ENCODE measurements at regions not wholly inside any gene's neighbourhood (a gene's known extent, or its start where the extent isn't known, plus 50 kb on each side); places are given as distances from the start of the nearest gene placed in this dataset.
"Not testable (repeated sequence)": the region's sequence is repeated elsewhere in the genome, so short reads cannot be mapped to it uniquely, and the experiment has no call there.

- no peak for DNase-seq
Observed at GRCh38 chr3:145219355-145220235, 941.4 kb downstream of the PLOD2 start.

DNA sequence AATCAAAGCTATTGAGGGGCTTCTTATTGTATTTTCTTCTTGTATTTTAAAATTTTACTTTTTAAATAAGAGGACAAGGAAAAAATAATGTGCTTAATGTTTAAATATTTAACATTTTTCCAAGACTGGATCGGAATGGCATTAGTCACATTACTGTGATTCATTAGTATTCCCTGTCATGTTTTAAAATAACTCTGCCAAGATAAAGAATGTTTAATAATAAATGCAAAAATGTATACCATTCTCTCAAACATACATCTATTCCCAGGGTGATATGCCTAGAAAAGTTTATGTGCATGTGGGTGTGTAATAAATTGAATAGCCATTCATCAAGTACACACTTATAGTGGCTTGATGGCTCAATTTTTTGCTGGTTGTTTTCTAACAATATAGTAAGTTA, 936.1 kb downstream of the PLOD2 start:
- DNase-seq = no peak

GRCh38 chr3:145243875-145244274, 917.1 kb downstream of the PLOD2 start:
- no peak for DNase-seq

DNA sequence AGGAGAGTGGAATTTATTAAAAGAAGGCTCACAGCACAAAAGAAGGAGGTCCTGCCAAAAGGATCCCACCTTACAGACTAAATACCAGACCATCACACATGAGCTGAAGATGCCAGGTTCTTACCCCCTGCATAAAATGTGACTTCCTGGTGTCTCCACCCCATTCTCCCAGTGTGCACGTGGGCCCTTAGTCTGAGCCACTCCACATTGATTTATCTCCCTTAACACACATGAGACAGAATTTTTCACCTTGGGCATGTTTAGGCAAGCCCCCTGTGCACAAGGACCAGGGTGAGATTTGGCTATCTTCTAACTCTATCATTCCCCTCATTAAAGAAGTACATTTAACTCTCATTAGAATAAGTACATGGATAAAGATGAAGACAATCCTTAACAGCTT, 916.7 kb downstream of the PLOD2 start:
- no peak for DNase-seq

DNA sequence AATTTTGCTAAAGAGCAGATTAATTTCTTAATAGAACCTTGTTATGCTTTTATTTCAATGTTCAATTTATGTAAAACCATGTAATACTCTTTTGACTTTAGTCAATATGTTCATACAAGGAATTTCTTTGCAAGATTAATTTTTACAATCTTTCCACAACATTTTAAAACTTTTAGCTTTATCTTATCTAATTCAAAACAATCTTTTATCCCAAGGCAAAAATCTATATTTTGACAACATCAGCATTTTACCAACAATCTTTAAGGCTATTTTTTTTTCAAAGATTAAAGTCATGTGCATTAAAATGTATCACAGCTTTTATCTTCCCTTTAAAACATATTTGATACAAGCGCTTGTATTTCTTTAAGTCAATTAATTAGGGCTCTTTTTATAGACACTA, 914.7 kb downstream of the PLOD2 start:
- DNase-seq = no peak

- DNase-seq = no peak
Observed at GRCh38 chr3:145248928-145249327, 912.1 kb downstream of the PLOD2 start.

DNA sequence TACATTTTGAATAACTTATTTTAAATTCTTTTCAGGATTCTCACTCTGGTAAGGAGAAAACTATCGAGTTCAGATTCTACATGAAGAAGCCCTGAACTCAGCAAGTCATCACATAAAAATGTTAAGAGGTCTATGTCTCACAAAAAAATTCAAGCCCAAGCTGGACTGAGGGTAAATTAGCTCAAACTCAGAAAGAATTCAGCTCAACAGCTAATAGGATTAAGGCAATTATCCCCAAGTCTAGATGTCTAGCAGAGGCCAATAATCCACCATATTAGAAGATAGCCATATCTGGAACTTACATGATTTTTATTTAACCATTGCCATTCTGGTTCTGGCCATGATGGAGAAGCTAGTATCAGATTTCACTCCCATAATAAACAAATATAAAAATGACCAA, 909.7 kb downstream of the PLOD2 start:
- no peak for DNase-seq

GRCh38 chr3:145257967-145258366, 903.0 kb downstream of the PLOD2 start:
- not testable (repeated sequence) for DNase-seq

DNA sequence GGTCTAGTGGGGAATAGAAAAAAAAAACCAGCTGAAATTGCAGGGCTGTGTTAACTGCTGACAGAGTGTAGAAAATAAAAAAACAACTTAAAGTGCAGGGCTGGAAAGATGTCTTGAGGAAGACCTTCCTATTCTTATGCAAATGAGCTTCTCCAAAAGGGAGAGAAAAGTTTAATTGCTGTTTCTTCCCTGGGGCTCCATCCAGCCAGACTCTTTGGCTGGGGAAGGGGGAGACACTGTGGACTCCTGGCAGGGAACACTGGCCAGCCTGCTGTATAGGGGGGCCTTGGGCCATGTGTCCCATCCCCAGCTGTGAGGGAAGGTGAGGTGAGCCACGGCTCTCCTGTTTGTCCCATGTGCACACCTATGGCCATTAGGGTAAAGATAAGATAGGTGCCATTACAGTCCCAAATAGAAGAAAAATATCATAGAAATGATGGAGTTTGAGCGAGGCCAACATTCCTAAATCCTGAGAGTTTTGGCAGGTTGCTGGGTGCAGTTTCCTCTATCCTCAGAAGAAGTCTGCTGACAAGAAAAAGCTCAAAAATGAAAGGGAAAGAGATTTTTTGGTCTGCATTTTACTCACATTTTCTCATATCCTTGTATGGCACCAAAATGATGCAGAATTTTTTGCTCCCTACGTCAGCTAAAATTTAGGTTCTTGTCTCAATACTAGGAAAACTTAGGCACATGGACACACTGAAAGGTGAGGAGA, 901.7 kb downstream of the PLOD2 start:
- no peak for DNase-seq

DNA sequence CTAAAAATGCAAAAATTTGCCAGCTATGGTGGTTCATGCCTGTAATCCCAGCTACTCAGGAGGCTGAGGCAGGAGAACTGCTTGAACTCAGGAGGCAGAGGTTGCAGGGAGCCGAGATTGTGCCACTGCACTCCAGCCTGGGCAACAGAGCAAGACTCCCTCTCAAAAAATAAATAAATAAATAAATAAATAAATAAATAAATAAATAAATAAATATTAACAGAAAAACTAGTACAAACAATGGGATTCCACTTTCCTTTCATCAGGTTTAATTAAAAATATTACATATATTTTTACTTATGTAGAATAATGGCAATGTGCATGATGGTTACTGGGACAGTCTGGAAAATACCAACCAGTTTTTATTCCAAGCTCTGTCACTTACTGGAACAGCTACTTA, 897.5 kb downstream of the PLOD2 start:
- not testable (repeated sequence) for DNase-seq

GRCh38 chr3:145266368-145266767, 894.6 kb downstream of the PLOD2 start:
- DNase-seq = no peak

DNA sequence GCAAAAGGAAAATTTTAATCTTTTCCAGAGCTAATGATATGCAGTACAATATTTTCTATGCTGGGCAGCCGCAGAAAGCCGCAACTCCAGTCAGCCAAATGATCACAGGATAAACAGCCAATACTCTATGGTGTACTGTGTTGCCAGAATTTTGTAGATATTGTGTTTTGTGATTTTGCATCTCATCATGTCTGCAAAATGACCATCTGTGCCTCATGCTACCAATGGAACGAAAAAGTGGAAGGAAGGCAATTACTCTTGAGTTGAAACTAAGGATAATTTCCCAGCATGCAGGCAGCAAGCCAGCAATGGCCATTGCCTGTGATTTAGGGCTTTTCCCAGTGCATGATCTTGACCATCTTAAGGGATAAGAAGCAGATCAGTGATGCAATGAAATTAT, 891.9 kb downstream of the PLOD2 start:
- DNase-seq = no peak

GRCh38 chr3:145272684-145273083, 888.3 kb downstream of the PLOD2 start:
- no peak for DNase-seq

- DNase-seq = no peak
Observed at GRCh38 chr3:145282505-145282904, 878.5 kb downstream of the PLOD2 start.

DNA sequence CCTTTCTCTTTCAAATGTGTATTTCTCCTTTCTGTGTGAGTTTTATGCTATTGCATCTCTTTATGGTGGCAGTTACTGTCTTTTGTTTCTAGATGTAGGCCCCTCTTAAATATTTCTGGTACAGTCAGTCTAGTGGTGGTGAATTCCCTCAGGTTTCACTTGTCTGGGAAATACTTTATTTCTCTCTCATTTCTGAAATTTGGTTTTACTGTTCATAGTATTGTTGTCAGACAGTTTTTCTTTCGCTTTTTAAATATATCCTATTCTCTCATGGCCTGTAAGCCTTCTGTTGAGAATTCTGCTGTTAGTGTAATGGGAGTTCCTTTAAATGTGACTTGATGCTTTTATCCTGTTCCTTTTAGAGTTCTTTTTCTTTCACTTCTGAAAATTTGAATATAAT, 874.0 kb downstream of the PLOD2 start:
- DNase-seq = no peak

DNA sequence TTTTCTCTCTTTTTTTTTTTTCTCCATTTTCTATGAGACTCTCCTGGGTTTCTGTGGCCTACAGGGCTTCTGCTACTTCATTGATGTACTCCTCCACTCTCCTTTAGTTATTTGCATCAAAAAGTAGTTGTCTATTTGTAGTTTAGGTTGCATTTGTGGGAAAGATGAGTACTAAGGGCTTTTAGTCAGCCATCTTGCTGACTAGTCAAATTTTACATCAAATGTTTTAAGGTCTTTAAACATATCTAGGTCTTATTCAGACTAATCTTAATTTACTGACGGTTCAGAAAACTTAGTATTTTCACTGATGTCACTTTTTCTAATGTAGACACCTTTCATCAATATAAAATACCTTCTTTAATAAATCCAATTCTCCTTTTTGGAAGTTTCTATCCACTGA, 871.0 kb downstream of the PLOD2 start:
- DNase-seq = no peak

- no peak for DNase-seq
Observed at GRCh38 chr3:145294572-145294971, 866.4 kb downstream of the PLOD2 start.

DNA sequence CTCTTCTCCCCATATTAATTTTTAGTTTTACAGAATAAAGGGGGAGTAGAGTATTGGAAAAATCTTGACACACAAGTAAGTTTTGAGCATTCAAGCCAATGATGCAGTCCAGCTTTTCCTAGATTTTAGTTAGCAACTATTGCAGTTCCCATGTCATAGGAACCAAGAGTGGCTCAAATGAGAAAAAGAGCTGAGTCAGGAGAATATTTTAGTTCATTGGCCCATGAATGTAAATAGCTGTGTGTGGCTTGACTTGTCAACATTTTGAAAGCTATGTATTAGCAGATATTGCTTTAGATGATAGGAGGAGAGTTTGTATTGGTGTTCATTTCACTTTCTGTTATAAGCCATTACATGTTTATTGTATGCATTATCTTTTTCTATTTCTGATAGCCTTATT, 853.7 kb downstream of the PLOD2 start:
- DNase-seq = no peak

DNA sequence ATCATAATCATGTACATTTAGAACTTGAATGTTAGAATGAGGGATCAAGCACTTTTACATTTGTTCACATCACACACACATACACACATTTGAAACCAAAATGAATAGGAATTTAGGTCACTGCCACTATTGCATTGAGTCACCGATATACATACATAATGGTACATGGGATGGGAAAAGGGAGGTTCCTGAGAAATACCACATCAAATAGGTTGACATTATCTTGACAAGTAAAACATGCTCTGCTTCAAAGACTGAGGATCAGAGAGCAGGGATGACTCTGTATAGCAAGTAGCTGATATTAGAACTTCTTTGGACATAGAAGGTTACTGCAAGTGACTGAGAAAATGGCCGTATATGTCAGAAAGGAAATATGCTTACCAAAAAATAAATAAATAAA, 847.2 kb downstream of the PLOD2 start:
- DNase-seq = no peak

DNA sequence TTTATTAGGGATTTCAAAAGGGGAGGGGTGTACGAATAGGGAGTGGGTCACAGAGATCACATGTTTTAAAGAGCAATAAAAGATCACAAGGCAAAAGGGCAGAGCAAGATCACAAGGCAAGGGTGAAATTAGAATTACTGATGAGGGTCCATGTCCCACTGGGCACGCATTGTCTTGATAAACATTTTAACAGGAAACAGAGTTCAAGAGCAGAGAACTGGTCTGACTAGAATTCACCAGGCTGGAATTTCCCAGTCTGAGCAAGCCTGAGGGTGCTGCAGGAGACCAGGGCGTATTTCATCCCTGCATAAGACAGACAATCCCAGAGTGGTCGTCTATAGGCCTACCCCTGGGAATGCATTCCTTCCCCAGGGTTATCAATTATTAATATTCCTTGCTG, 844.7 kb downstream of the PLOD2 start:
- not testable (repeated sequence) for DNase-seq

- no peak for DNase-seq
Observed at GRCh38 chr3:145326666-145327065, 834.3 kb downstream of the PLOD2 start.

DNA sequence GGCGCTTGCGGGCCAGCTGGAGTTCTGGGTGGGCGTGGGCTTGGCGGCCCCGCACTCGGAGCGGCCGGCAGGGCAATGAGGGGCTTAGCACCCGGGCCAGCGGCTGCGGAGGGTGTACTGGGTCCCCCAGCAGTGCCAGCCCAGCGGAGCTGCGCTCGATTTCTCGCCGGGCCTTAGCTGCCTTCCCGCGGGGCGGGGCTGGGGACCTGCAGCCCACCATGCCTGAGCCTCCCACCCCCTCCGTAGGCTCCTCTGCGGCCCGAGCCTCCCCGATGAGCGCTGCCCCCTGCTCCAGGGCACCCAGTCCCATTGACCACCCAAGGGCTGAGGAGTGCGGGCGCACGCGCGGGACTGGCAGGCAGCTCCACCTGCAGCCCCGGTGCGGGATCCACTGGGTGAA, 827.6 kb downstream of the PLOD2 start:
- DNase-seq = not testable (repeated sequence)

DNA sequence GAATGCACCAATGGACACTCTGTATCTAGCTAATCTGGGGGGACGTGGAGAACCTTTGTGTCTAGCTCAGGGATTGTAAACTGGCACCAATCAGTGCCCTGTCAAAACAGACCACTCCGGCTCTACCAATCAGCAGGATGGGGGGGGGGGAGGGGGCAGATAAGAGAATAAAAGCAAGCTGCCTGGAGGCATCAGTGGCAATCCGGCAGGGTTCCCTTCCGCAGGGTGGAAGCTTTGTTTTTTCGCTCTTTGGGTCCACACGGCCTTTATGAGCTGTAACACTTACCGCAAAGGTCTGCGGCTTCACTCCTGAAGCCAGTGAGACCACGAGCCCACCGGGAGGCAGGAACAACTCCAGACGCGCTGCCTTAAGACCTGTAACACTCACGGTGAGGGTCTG, 827.1 kb downstream of the PLOD2 start:
- no peak for DNase-seq

DNA sequence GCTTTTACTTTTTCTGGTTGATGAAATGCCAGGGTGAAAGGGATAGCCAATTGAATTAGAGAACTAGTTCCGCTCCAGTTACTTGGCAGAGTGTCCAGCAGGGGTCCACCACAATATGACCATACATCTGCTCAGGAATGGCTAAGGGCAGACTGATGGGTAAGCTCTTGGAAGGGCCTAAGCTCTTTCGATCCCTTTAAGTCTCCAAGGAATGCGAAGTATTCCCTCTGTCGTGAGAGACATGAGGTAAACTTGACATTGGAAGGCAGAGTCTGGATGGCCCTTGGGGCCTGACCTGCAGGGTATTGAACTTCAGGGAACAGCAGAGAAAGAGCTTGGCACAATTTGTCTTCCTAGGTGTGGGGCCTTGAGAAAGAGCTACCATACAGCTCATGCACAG, 805.8 kb downstream of the PLOD2 start:
- DNase-seq = no peak
